ENCODE measurements at regions not wholly inside any gene's neighbourhood (a gene's known extent, or its start where the extent isn't known, plus 50 kb on each side); places are given as distances from the start of the nearest gene placed in this dataset.
A peak's percentile ranks its signal among the peaks of the same experiment; 100 is the strongest.
"Not testable (repeated sequence)": the region's sequence is repeated elsewhere in the genome, so short reads cannot be mapped to it uniquely, and the experiment has no call there.

GRCh38 chr5:124906339-124907097, 160.1 kb upstream of the ZNF608 start:
- Histone ChIP-seq H3K4me3 (no peak overlapping the region), H3K27me3 (ENCODE audit: low read depth) (no peaks in the 10 kb centered on the region), H3K4me1 (peaks cover 26% of the 10 kb centered on the region), H3K9me3 (no peaks in the 10 kb centered on the region), H3K36me3 (replicated peaks) (no peaks in the 10 kb centered on the region)
- DNase-seq (ENCODE audit: low spot score in 2 of 2), result peak; percentile 45 to 57
- in situ Hi-C loops (cut with MboI; ENCODE audit: low sequenced_read_pairs), result no loop called here

- Histone ChIP-seq H3K4me1 (peaks cover 26% of the 10 kb centered on the region), H3K27me3 (ENCODE audit: low read depth) (no peaks in the 10 kb centered on the region), H3K9me3 (no peaks in the 10 kb centered on the region), H3K4me3 (no peak overlapping the region), H3K36me3 (replicated peaks) (no peaks in the 10 kb centered on the region)
- in situ Hi-C loops (cut with MboI; ENCODE audit: low sequenced_read_pairs), result no loop called here
- DNase-seq (ENCODE audit: low spot score in 2 of 2), result no peak
Observed at GRCh38 chr5:124907098-124907644, 160.7 kb upstream of the ZNF608 start.

- Histone ChIP-seq H3K36me3 (replicated peaks) (no peaks in the 10 kb centered on the region), H3K4me3 (no peak overlapping the region), H3K9me3 (no peaks in the 10 kb centered on the region), H3K4me1 (peaks cover 24% of the 10 kb centered on the region), H3K27me3 (ENCODE audit: low read depth) (no peaks in the 10 kb centered on the region)
- no peak for DNase-seq (ENCODE audit: low spot score in 2 of 2)
- in situ Hi-C loops (cut with MboI; ENCODE audit: low sequenced_read_pairs), result no loop called here
Observed at GRCh38 chr5:124908581-124909451, 162.4 kb upstream of the ZNF608 start.

- H3K27me3 ChIP-seq (ENCODE audit: low read depth), result no peaks in the 10 kb centered on the region
- H3K9me3 ChIP-seq, result no peaks in the 10 kb centered on the region
- in situ Hi-C loops (cut with MboI; ENCODE audit: low sequenced_read_pairs), result no loop called here
- no peak overlapping the region for H3K4me3 ChIP-seq
- H3K4me1 ChIP-seq, result peaks cover 24% of the 10 kb centered on the region
- no peak for DNase-seq (ENCODE audit: low spot score in 2 of 2)
- no peaks in the 10 kb centered on the region for H3K36me3 ChIP-seq (replicated peaks)
Observed at GRCh38 chr5:124909734-124910133, 163.3 kb upstream of the ZNF608 start.

GRCh38 chr5:124910354-124911016, 164.0 kb upstream of the ZNF608 start:
- peaks cover 16% of the 10 kb centered on the region for H3K4me1 ChIP-seq
- no peaks in the 10 kb centered on the region for H3K36me3 ChIP-seq (replicated peaks)
- H3K4me3 ChIP-seq, result no peak overlapping the region
- no peaks in the 10 kb centered on the region for H3K9me3 ChIP-seq
- DNase-seq (ENCODE audit: low spot score in 2 of 2), result no peak
- in situ Hi-C loops (cut with MboI; ENCODE audit: low sequenced_read_pairs), result no loop called here
- H3K27me3 ChIP-seq (ENCODE audit: low read depth), result no peaks in the 10 kb centered on the region

GRCh38 chr5:124912638-124913328, 166.3 kb upstream of the ZNF608 start:
- Histone ChIP-seq H3K27me3 (ENCODE audit: low read depth) (no peaks in the 10 kb centered on the region), H3K4me1 (no peaks in the 10 kb centered on the region), H3K9me3 (no peaks in the 10 kb centered on the region), H3K4me3 (no peak overlapping the region), H3K36me3 (replicated peaks) (no peaks in the 10 kb centered on the region)
- no peak for DNase-seq (ENCODE audit: low spot score in 2 of 2)
- in situ Hi-C loops (cut with MboI; ENCODE audit: low sequenced_read_pairs), result no loop called here

- in situ Hi-C loops (cut with MboI; ENCODE audit: low sequenced_read_pairs), result no loop called here
- no peak for DNase-seq (ENCODE audit: low spot score in 2 of 2)
- Histone ChIP-seq H3K27me3 (ENCODE audit: low read depth) (no peaks in the 10 kb centered on the region), H3K4me1 (no peaks in the 10 kb centered on the region), H3K9me3 (no peaks in the 10 kb centered on the region), H3K4me3 (no peak overlapping the region), H3K36me3 (replicated peaks) (no peaks in the 10 kb centered on the region)
Observed at GRCh38 chr5:124913329-124913653, 166.9 kb upstream of the ZNF608 start.

- H3K36me3 ChIP-seq (replicated peaks); H3K4me3 ChIP-seq; DNase-seq (ENCODE audit: low spot score in 2 of 2); in situ Hi-C loops (cut with MboI; ENCODE audit: low sequenced_read_pairs); H3K27me3 ChIP-seq (ENCODE audit: low read depth); H3K9me3 ChIP-seq: not testable (repeated sequence)
- H3K4me1 ChIP-seq, result peaks cover 10% of the 10 kb centered on the region
Observed at GRCh38 chr5:124916313-124916712, 169.9 kb upstream of the ZNF608 start.

- Histone ChIP-seq H3K4me3 (no peak overlapping the region), H3K27me3 (ENCODE audit: low read depth) (no peaks in the 10 kb centered on the region), H3K4me1 (peaks cover 31% of the 10 kb centered on the region), H3K9me3 (no peaks in the 10 kb centered on the region), H3K36me3 (replicated peaks) (no peaks in the 10 kb centered on the region)
- DNase-seq (ENCODE audit: low spot score in 2 of 2), result no peak
- in situ Hi-C loops (cut with MboI; ENCODE audit: low sequenced_read_pairs), result no loop called here
Observed at GRCh38 chr5:124918618-124919017, 172.2 kb upstream of the ZNF608 start.

GRCh38 chr5:124919076-124919475, 172.6 kb upstream of the ZNF608 start:
- Histone ChIP-seq H3K36me3 (replicated peaks) (no peaks in the 10 kb centered on the region), H3K4me1 (peaks cover 36% of the 10 kb centered on the region), H3K4me3 (no peak overlapping the region), H3K27me3 (ENCODE audit: low read depth) (no peaks in the 10 kb centered on the region), H3K9me3 (no peaks in the 10 kb centered on the region)
- no peak for DNase-seq (ENCODE audit: low spot score in 2 of 2)
- in situ Hi-C loops (cut with MboI; ENCODE audit: low sequenced_read_pairs), result no loop called here

GRCh38 chr5:124919747-124920525, 173.5 kb upstream of the ZNF608 start:
- peaks cover 37% of the 10 kb centered on the region for H3K4me1 ChIP-seq
- in situ Hi-C loops (cut with MboI; ENCODE audit: low sequenced_read_pairs), result no loop called here
- H3K9me3 ChIP-seq, result no peaks in the 10 kb centered on the region

GRCh38 chr5:124920909-124921666, 174.6 kb upstream of the ZNF608 start:
- H3K27me3 ChIP-seq (ENCODE audit: low read depth), result no peaks in the 10 kb centered on the region
- in situ Hi-C loops (cut with MboI; ENCODE audit: low sequenced_read_pairs), result no loop called here
- DNase-seq (ENCODE audit: low spot score in 2 of 2), result peak; percentile 28 to 63
- H3K4me3 ChIP-seq, result no peak overlapping the region
- H3K9me3 ChIP-seq, result no peaks in the 10 kb centered on the region
- H3K4me1 ChIP-seq, result peaks cover 37% of the 10 kb centered on the region
- no peaks in the 10 kb centered on the region for H3K36me3 ChIP-seq (replicated peaks)

More at GRCh38 chr5:124919747-124920525, 173.5 kb upstream of the ZNF608 start:
- Histone ChIP-seq H3K27me3 (ENCODE audit: low read depth) (no peaks in the 10 kb centered on the region), H3K36me3 (replicated peaks) (no peaks in the 10 kb centered on the region), H3K4me3 (no peak overlapping the region)
- DNase-seq (ENCODE audit: low spot score in 2 of 2), result peak in 1 of 2 experiments; percentile 51

All from HAP-1 (cell line).